ENCODE measurements at regions not wholly inside any gene's neighbourhood (a gene's known extent, or its start where the extent isn't known, plus 50 kb on each side); places are given as distances from the start of the nearest gene placed in this dataset.

DNA sequence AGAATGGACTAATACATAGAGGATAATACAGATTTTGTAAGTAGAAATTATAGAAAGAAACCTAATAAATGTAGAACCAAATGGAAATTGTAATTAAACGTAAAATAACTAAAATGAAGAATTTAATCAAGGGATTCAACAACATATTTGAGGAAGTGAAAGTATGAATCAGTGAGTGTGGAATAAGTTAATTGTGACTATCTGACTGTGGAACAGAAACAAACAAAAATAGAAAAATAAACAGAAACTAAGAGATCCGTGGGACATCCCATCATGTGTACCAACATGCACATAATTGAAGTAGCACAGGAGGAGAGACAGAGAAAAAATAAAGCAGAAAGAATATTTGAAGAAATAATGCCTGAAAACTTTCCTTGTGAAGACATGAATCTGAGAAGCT is 208.6 kb upstream of the TACR3 start:
- Mint-ChIP-seq H3K36me3 (ENCODE audit: low read depth) (no peaks in the 10 kb centered on the region), H3K27ac (no peak overlapping the region), H3K27me3 (ENCODE audit: insufficient read depth) (no peaks in the 10 kb centered on the region), H3K4me1 (no peaks in the 10 kb centered on the region), H3K4me3 (no peak overlapping the region), H3K9me3 (no peaks in the 10 kb centered on the region)
- Histone ChIP-seq H3K36me3 (ENCODE audit: control insufficient read depth, insufficient read depth, low read length) (no peaks in the 10 kb centered on the region), H3K4me3 (ENCODE audit: low read length) (no peak overlapping the region), H3K9me3 (ENCODE audit: control insufficient read depth, low read length) (no peaks in the 10 kb centered on the region), H3K4me1 (ENCODE audit: control insufficient read depth, insufficient read depth, low read length) (no peaks in the 10 kb centered on the region), H3K27me3 (ENCODE audit: control insufficient read depth, insufficient read depth, low read length, poor library complexity, severe bottlenecking) (no peaks in the 10 kb centered on the region), H3K27ac (ENCODE audit: low read depth, low read length) (no peak overlapping the region), H3K9ac (ENCODE audit: extremely low read depth, low read length, poor library complexity, severe bottlenecking) (no peak overlapping the region)
- DNase-seq = no peak
- WGBS, 2 experiments (ENCODE audit: insufficient coverage in 1 of 2, insufficient read length in 1 of 2) = 100% methylated on average over 2 of the region's 2 CpGs; no CpG with 5 or more reads in 1 of the 2 experiments
- TF ChIP-seq, protein P1, sequence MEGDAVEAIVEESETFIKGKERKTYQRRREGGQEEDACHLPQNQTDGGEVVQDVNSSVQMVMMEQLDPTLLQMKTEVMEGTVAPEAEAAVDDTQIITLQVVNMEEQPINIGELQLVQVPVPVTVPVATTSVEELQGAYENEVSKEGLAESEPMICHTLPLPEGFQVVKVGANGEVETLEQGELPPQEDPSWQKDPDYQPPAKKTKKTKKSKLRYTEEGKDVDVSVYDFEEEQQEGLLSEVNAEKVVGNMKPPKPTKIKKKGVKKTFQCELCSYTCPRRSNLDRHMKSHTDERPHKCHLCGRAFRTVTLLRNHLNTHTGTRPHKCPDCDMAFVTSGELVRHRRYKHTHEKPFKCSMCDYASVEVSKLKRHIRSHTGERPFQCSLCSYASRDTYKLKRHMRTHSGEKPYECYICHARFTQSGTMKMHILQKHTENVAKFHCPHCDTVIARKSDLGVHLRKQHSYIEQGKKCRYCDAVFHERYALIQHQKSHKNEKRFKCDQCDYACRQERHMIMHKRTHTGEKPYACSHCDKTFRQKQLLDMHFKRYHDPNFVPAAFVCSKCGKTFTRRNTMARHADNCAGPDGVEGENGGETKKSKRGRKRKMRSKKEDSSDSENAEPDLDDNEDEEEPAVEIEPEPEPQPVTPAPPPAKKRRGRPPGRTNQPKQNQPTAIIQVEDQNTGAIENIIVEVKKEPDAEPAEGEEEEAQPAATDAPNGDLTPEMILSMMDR (conservative IDR thresholded peaks at IDR 0.05) = no peak

DNA sequence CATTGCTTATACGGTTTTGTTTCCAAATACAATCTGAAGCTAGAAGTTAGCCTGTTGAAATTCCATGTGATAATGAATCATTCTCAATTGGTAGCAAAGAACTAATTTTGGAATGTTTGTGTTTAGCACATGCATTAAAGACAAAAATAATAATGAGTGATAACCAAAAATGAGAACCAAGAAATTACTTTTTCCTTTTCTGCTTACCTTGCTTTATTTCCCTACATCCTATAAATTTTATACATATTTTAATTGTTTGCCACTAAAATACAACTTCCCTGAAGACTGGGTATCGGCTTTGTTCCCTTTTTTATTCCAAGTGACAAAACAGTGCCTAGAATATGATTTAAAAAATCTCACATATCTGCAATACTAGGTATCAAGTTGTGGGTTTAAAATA is 203.8 kb upstream of the TACR3 start:
- Histone ChIP-seq H3K27ac (ENCODE audit: low read depth, low read length) (no peak overlapping the region), H3K27me3 (ENCODE audit: control insufficient read depth, insufficient read depth, low read length, poor library complexity, severe bottlenecking) (no peaks in the 10 kb centered on the region), H3K9me3 (ENCODE audit: control insufficient read depth, low read length) (no peaks in the 10 kb centered on the region), H3K4me1 (ENCODE audit: control insufficient read depth, insufficient read depth, low read length) (no peaks in the 10 kb centered on the region), H3K9ac (ENCODE audit: extremely low read depth, low read length, poor library complexity, severe bottlenecking) (no peak overlapping the region), H3K36me3 (ENCODE audit: control insufficient read depth, insufficient read depth, low read length) (no peaks in the 10 kb centered on the region), H3K4me3 (ENCODE audit: low read length) (no peak overlapping the region)
- Mint-ChIP-seq H3K27ac (no peak overlapping the region), H3K9me3 (no peaks in the 10 kb centered on the region), H3K36me3 (ENCODE audit: low read depth) (no peaks in the 10 kb centered on the region), H3K4me1 (peaks cover 2% of the 10 kb centered on the region), H3K27me3 (ENCODE audit: insufficient read depth) (no peaks in the 10 kb centered on the region), H3K4me3 (no peak overlapping the region)
- DNase-seq = no peak
- 91% methylated on average over 2 of the region's 2 CpGs; no CpG with 5 or more reads in 1 of the 2 experiments for WGBS, 2 experiments (ENCODE audit: insufficient coverage in 1 of 2, insufficient read length in 1 of 2)
- TF ChIP-seq, protein P1 (conservative IDR thresholded peaks at IDR 0.05) = no peak

DNA sequence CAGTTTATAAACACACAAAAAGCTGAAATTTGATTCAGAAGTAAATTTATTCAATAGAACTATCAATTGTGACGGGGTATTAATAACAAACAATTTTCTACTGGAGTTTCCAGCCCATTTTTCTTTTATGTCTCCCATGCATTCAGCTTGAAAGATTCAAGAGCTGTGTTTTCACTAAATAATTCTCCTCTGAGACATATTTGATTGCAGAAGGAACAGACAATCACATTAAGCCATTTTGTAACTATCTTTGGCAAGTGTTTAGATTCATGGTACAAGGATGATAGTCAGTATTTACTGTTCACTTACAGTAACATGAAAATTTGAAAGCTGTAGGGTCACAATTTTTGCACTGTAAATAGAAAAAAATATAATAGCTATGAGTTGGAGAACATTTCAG is 198.4 kb upstream of the TACR3 start:
- Mint-ChIP-seq H3K9me3 (no peaks in the 10 kb centered on the region), H3K36me3 (ENCODE audit: low read depth) (no peaks in the 10 kb centered on the region), H3K27ac (no peak overlapping the region), H3K4me3 (no peak overlapping the region), H3K27me3 (ENCODE audit: insufficient read depth) (no peaks in the 10 kb centered on the region), H3K4me1 (peaks cover 2% of the 10 kb centered on the region)
- 93% methylated on average over 1 of the region's 1 CpG; no CpG with 5 or more reads in 1 of the 2 experiments for WGBS, 2 experiments (ENCODE audit: insufficient coverage in 1 of 2, insufficient read length in 1 of 2)
- TF ChIP-seq, protein P1 (conservative IDR thresholded peaks at IDR 0.05) = no peak
- DNase-seq = no peak
- H3K36me3 ChIP-seq (ENCODE audit: control insufficient read depth, insufficient read depth, low read length) = no peaks in the 10 kb centered on the region
- H3K27me3 ChIP-seq (ENCODE audit: control insufficient read depth, insufficient read depth, low read length, poor library complexity, severe bottlenecking) = no peaks in the 10 kb centered on the region
- H3K9ac ChIP-seq (ENCODE audit: extremely low read depth, low read length, poor library complexity, severe bottlenecking) = no peak overlapping the region
- no peak overlapping the region for H3K27ac ChIP-seq (ENCODE audit: low read depth, low read length)
- H3K9me3 ChIP-seq (ENCODE audit: control insufficient read depth, low read length) = peaks cover 4% of the 10 kb centered on the region
- no peak overlapping the region for H3K4me3 ChIP-seq (ENCODE audit: low read length)
- H3K4me1 ChIP-seq (ENCODE audit: control insufficient read depth, insufficient read depth, low read length) = no peaks in the 10 kb centered on the region
